K562 (cell line): ENCODE measurements at regions not wholly inside any gene's neighbourhood (a gene's known extent, or its start where the extent isn't known, plus 50 kb on each side); places are given as distances from the start of the nearest gene placed in this dataset.

Experiments
- ATAC-seq: fragments of 200-7000 bp; cut with Tn5 transposase; 3 replicates; pipeline ENCODE4 v1.9.1; 2020; ENCODE audit warnings: moderate library complexity
- BruUV-seq: library from RNA; stranded (reverse); fragments of 400-500 nt; replicated peaks from 2 replicates; lab custom pipeline; 2021; lab: Mats Ljungman, UMichigan
- CTCF ChIA-PET: fragments of 300-600 bp; formaldehyde crosslinking; extraction: SDS; loops from one replicate; lab custom pipeline; 2021; ENCODE audit warnings: low intra/inter-chr PET ratio; lab: Yijun Ruan, JAX
- POLR2A ChIA-PET: fragments of 300-600, 350-650 bp; sonication (Branson Sonifier 250); formaldehyde crosslinking; extraction: SDS; loops from one replicate; lab custom pipeline; 2021; ENCODE audit warnings: antibody characterized with exemption, inconsistent platforms; lab: Yijun Ruan, JAX
- DNase-seq, 4 experiments: peaks; one replicate each; pipeline versions ENCODE4 v3.0.0 to v3.0.0-alpha.2; 2011 to 2018; ENCODE audit warnings: low spot score in 3 of 4, mixed read lengths in 3 of 4; ENCODE audit errors: extremely low read depth in 1 of 4
- FAIRE-seq: peaks from 2 replicates; lab custom pipeline; 2011; peaks lifted over from hg19 to GRCh38; lab: Jason Lieb, UNC
- H2AFZ ChIP-seq: 2 replicates; pipeline ENCODE4 v1.6.0; 2011; ENCODE audit warnings: low read depth, low read length, control low read depth, inconsistent platforms
- H3K27ac ChIP-seq: fragments of 200-600 bp; 3 replicates; pipeline ENCODE4 v1.8.0; 2011; ENCODE audit warnings: low read depth, mild to moderate bottlenecking, control low read depth, inconsistent platforms, low read length, moderate library complexity, mixed read lengths; ENCODE audit errors: extremely low read depth
- H3K27me3 ChIP-seq, 2 experiments: fragments of 300-600 bp in 1 of 2; 2 replicates in 1 of 2; 3 replicates in 1 of 2; pipeline versions ENCODE4 v1.6.0 to v1.8.0; 2011; ENCODE audit warnings: inconsistent platforms in 2 of 2, low read length in 2 of 2, mild to moderate bottlenecking in 1 of 2, mixed read lengths in 1 of 2, moderate library complexity in 1 of 2; ENCODE audit not compliant: control insufficient read depth in 2 of 2, insufficient read depth in 2 of 2
- H3K36me3 ChIP-seq: fragments of 300-600 bp; 3 replicates; pipeline ENCODE4 v1.8.0; 2011; ENCODE audit warnings: mild to moderate bottlenecking, low read length, inconsistent platforms; ENCODE audit not compliant: control insufficient read depth, insufficient read depth
- H3K4me1 ChIP-seq, 2 experiments: fragments of 200-600 bp in 1 of 2; replicated peaks in 1 of 2; 2 replicates in 1 of 2; 3 replicates in 1 of 2; pipeline versions ENCODE4 v1.5.1 to v1.8.0; 2011; ENCODE audit warnings: inconsistent platforms in 2 of 2, low read length in 2 of 2, mild to moderate bottlenecking in 1 of 2, mixed read lengths in 1 of 2, moderate library complexity in 1 of 2; ENCODE audit not compliant: control insufficient read depth in 2 of 2, insufficient read depth in 2 of 2
- H3K4me2 ChIP-seq: 2 replicates; pipeline ENCODE4 v1.6.1; 2011; ENCODE audit warnings: low read length, control low read depth, inconsistent platforms, mixed read lengths; ENCODE audit not compliant: insufficient read depth
- H3K4me3 ChIP-seq: fragments of 200-600 bp; sonication (generic), shearing (Covaris generic); 2 replicates; pipeline ENCODE4 v1.5.1; 2016; ENCODE audit warnings: control low read depth, inconsistent platforms
- H3K79me2 ChIP-seq: fragments of 200-600 bp; 3 replicates; pipeline ENCODE4 v1.8.0; 2011; ENCODE audit warnings: low read length, inconsistent platforms; ENCODE audit not compliant: control insufficient read depth, insufficient read depth
- H3K9ac ChIP-seq, 2 experiments: 2 replicates each; pipeline versions ENCODE4 v1.6.0 to v1.6.1; 2011; ENCODE audit warnings: low read depth in 2 of 2, low read length in 2 of 2, control low read depth in 1 of 2, inconsistent platforms in 1 of 2, mild to moderate bottlenecking in 1 of 2, mixed read lengths in 1 of 2; ENCODE audit not compliant: insufficient read depth in 1 of 2
- H3K9me1 ChIP-seq: one replicate; pipeline ENCODE4 v1.6.0; 2011; ENCODE audit warnings: inconsistent platforms, mild to moderate bottlenecking, low read length, moderate library complexity; ENCODE audit not compliant: control insufficient read depth, insufficient read depth
- H3K9me3 ChIP-seq: replicated peaks from 2 replicates; pipeline ENCODE4 v1.5.1; 2011; ENCODE audit warnings: low read depth, low read length, inconsistent platforms; ENCODE audit not compliant: control insufficient read depth, insufficient read depth
- H4K20me1 ChIP-seq: replicated peaks from 2 replicates; pipeline ENCODE4 v1.6.1; 2011; ENCODE audit warnings: low read length, inconsistent platforms, mixed read lengths; ENCODE audit not compliant: control insufficient read depth, insufficient read depth
- WGBS: fragments of 100-300 bp; shearing (Covaris generic); methylation state at CpG from one replicate; pipeline ENCODE4 v1.1.6; 2016; ENCODE audit warnings: low coverage, mixed read lengths; ENCODE audit not compliant: insufficient coverage; ENCODE audit errors: missing lambda C conversion rate; 5-methylcytosine and 5-hydroxymethylcytosine counted together
- in situ Hi-C: fragments of 300-500 bp; cut with MboI; formaldehyde crosslinking; loops from 4 replicates; pipeline ENCODE4 v1.15.0; 2018; ENCODE audit warnings: inconsistent platforms, mixed read lengths
- intact Hi-C: fragments of 100-400 bp; cut with micrococcal nuclease; formaldehyde crosslinking; loops from 2 replicates; pipeline ENCODE4 v1.14.2; 2022
- TF ChIP-seq, protein P1 (sequence below): fragments of 450-650 bp; conservative IDR thresholded peaks from 2 replicates; pipeline ENCODE4 v1.6.1; 2016; ENCODE audit warnings: missing genetic modification characterization, low read depth, mild to moderate bottlenecking, missing compliant biosample characterization, moderate library complexity
- TF ChIP-seq, protein P2 (sequence below): sonication (generic); formaldehyde crosslinking; IDR thresholded peaks from 2 replicates; pipeline ENCODE4 v1.9.0; 2022; ENCODE audit warnings: mild to moderate bottlenecking, missing genetic modification reagents

DNA sequence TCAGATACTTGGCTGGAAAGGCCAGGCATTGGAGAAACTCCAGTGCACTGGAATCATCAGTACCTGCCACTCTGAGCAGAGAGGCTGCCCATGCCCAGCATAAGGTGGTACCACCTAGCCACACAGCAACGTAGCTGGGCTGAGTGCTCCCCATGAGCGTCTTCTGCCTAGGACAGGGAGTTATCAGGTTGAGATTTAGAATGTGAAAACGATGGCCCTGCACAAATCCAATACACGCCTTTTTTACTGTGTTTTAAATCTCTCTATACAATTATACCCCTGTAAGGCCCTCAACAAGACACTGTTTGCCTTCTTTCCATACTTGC is 66.7 kb upstream of the PTGR2 start:
- ChIA-PET POLR2A (interaction anchor here (0.6 to 6.5 kb wide), 9 partner anchors 9 to 123 kb away, joined by 3 to 41 read pairs (median 7); a partner anchor contains a TSS), CTCF (no interaction called here)
- WGBS, result 31% methylated on average over 3 of the region's 4 CpGs
- Histone ChIP-seq H3K9me3 (no peaks in the 10 kb centered on the region), H2AFZ (peak overlapping the region; percentile 40; the same call in 1 of the 2 replicates), H3K4me2 (peak overlapping the region; percentile 90), H3K27me3 (no peaks in the 10 kb centered on the region), H4K20me1 (no peaks in the 10 kb centered on the region; the same call in 1 of the 2 replicates), H3K9me1 (no peaks in the 10 kb centered on the region), H3K36me3 (peaks cover 4% of the 10 kb centered on the region; the same call in 1 of the 3 replicates), H3K79me2 (peaks cover 77% of the 10 kb centered on the region), H3K4me3 (no peak overlapping the region), H3K9ac (peak overlapping the region; percentile 92 to 94; a peak in 3 of 4 replicates), H3K4me1 (peaks cover 43 to 49% of the 10 kb centered on the region in 2 experiments), H3K27ac (peak overlapping the region; percentile 97)
- TF ChIP-seq, protein P1, sequence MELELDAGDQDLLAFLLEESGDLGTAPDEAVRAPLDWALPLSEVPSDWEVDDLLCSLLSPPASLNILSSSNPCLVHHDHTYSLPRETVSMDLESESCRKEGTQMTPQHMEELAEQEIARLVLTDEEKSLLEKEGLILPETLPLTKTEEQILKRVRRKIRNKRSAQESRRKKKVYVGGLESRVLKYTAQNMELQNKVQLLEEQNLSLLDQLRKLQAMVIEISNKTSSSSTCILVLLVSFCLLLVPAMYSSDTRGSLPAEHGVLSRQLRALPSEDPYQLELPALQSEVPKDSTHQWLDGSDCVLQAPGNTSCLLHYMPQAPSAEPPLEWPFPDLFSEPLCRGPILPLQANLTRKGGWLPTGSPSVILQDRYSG, result no peak
- TF ChIP-seq, protein P2, sequence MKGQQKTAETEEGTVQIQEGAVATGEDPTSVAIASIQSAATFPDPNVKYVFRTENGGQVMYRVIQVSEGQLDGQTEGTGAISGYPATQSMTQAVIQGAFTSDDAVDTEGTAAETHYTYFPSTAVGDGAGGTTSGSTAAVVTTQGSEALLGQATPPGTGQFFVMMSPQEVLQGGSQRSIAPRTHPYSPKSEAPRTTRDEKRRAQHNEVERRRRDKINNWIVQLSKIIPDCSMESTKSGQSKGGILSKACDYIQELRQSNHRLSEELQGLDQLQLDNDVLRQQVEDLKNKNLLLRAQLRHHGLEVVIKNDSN (CRISPR knock-in tag), result no peak
- BruUV-seq, result no TSS peak
- intact Hi-C loops, result loop anchor here (5.0 kb wide), 1 partner anchor 33 kb away; no protein-coding TSS in a partner anchor
- DNase-seq (no peak), ATAC-seq (no peak), FAIRE-seq (no peak)
- in situ Hi-C loops, result no loop called here
